ENCODE measurements at regions not wholly inside any gene's neighbourhood (a gene's known extent, or its start where the extent isn't known, plus 50 kb on each side); places are given as distances from the start of the nearest gene placed in this dataset.

GRCh38 chr2:16365366-16365765, 300.3 kb downstream of the CYRIA start:
- no peak overlapping the region for H3K9ac ChIP-seq
- no peaks in the 10 kb centered on the region; the same call in 1 of the 2 replicates for H3K9me3 ChIP-seq
- H3K36me3 ChIP-seq (replicated peaks in 1 of 2; ENCODE audit: control insufficient read depth in 1 of 2, insufficient read depth in 2 of 2, low read length in 1 of 2): no peaks in the 10 kb centered on the region
- no peak overlapping the region for H3K4me2 ChIP-seq
- H3F3A ChIP-seq (replicated peaks; ENCODE audit: insufficient read depth): no peaks in the 10 kb centered on the region
- H3K79me2 ChIP-seq (ENCODE audit: insufficient read depth): no peaks in the 10 kb centered on the region
- ChIA-PET POLR2A (no interaction called here), CTCF (interaction anchor here (1.0 to 1.7 kb wide), 4 partner anchors 11 to 29 kb away, joined by 3 to 4 read pairs (median 4); no protein-coding TSS in a partner anchor)
- H3K4me1 ChIP-seq (ENCODE audit: control insufficient read depth in 1 of 2, insufficient read depth in 2 of 2, low read depth in 1 of 2, low read length in 1 of 2): no peaks in the 10 kb centered on the region; a peak in 1 of 4 replicates
- no peak for DNase-seq
- H4K20me1 ChIP-seq (ENCODE audit: insufficient read depth): no peaks in the 10 kb centered on the region
- H3K9me2 ChIP-seq: no peaks in the 10 kb centered on the region
- H3K27ac ChIP-seq (ENCODE audit: low read depth in 2 of 2, low read length in 1 of 2): no peak overlapping the region
- no peak overlapping the region for H2AFZ ChIP-seq (ENCODE audit: low read depth)
- TF ChIP-seq TEAD4 (IDR thresholded peaks at IDR 0.05; ENCODE audit: borderline replicate concordance, insufficient read depth): no peak
- TF ChIP-seq JUND (IDR thresholded peaks at IDR 0.05): no peak
- no peak for TF ChIP-seq MXI1 (IDR thresholded peaks at IDR 0.05; ENCODE audit: low read depth, low read length)
- TF ChIP-seq MEF2A (IDR thresholded peaks at IDR 0.05; ENCODE audit: borderline replicate concordance, low read depth): no peak
- no peak for TF ChIP-seq ZBTB33 (IDR thresholded peaks at IDR 0.05; ENCODE audit: borderline replicate concordance, low read depth)
- no peak for TF ChIP-seq SMC3 (IDR thresholded peaks at IDR 0.05; ENCODE audit: low read depth, low read length)
- TF ChIP-seq IRF3 (IDR thresholded peaks at IDR 0.05; ENCODE audit: low read depth, low read length): no peak
- no peak for TF ChIP-seq RFX5 (IDR thresholded peaks at IDR 0.05; ENCODE audit: low read length)
- TF ChIP-seq USF1 (IDR thresholded peaks at IDR 0.05; ENCODE audit: borderline replicate concordance, low read depth): no peak
- no peak for TF ChIP-seq YY1 (IDR thresholded peaks at IDR 0.05; ENCODE audit: low read depth)
- H3K4me3 ChIP-seq (ENCODE audit: low read depth in 2 of 2, low read length in 1 of 2): no peak overlapping the region
- H3K27me3 ChIP-seq (ENCODE audit: insufficient read depth): no peaks in the 10 kb centered on the region

GRCh38 chr2:16363581-16363980, 302.1 kb downstream of the CYRIA start:
- DNase-seq: no peak
- Histone ChIP-seq H3K79me2 (ENCODE audit: insufficient read depth) (no peaks in the 10 kb centered on the region), H2AFZ (ENCODE audit: low read depth) (no peak overlapping the region), H3K4me2 (no peak overlapping the region), H3K4me1 (ENCODE audit: control insufficient read depth in 1 of 2, insufficient read depth in 2 of 2, low read depth in 1 of 2, low read length in 1 of 2) (no peaks in the 10 kb centered on the region; a peak in 1 of 4 replicates), H3K9me3 (no peaks in the 10 kb centered on the region; the same call in 1 of the 2 replicates), H3K27ac (ENCODE audit: low read depth in 2 of 2, low read length in 1 of 2) (no peak overlapping the region), H3K27me3 (ENCODE audit: insufficient read depth) (no peaks in the 10 kb centered on the region), H3F3A (replicated peaks; ENCODE audit: insufficient read depth) (no peaks in the 10 kb centered on the region), H3K9ac (no peak overlapping the region), H4K20me1 (ENCODE audit: insufficient read depth) (no peaks in the 10 kb centered on the region), H3K4me3 (ENCODE audit: low read depth in 2 of 2, low read length in 1 of 2) (no peak overlapping the region), H3K9me2 (no peaks in the 10 kb centered on the region), H3K36me3 (replicated peaks in 1 of 2; ENCODE audit: control insufficient read depth in 1 of 2, insufficient read depth in 2 of 2, low read length in 1 of 2) (no peaks in the 10 kb centered on the region)
- POLR2A ChIA-PET: no interaction called here
- CTCF ChIA-PET: interaction anchor here (1.2 to 1.8 kb wide), 2 partner anchors 9 to 36 kb away, joined by 3 to 4 read pairs; no protein-coding TSS in a partner anchor
- TF ChIP-seq POLR2AphosphoS5 (IDR thresholded peaks at IDR 0.05; ENCODE audit: low read depth, low read length): no peak
- TF ChIP-seq REST (IDR thresholded peaks at IDR 0.05; ENCODE audit: low read depth, low read length): no peak
- no peak for TF ChIP-seq RXRA (IDR thresholded peaks at IDR 0.05; ENCODE audit: borderline replicate concordance, low read depth)
- WGBS (ENCODE audit: low lambda C conversion rate): 28% methylated on average over 3 of the region's 3 CpGs
